Breast epithelium (tissue), 3 donors: ENCODE measurements at regions not wholly inside any gene's neighbourhood (a gene's known extent, or its start where the extent isn't known, plus 50 kb on each side); places are given as distances from the start of the nearest gene placed in this dataset.

Experiments used
- CTCF ChIP-seq, 3 donors: fragments of 450-650 bp; IDR thresholded peaks; one replicate each; pipeline ENCODE4 v1.5.1; 2016 to 2017; ENCODE audit warnings: antibody characterized with exemption in 3 of 3, mild to moderate bottlenecking in 3 of 3, moderate library complexity in 3 of 3
- POLR2AphosphoS5 ChIP-seq, 3 donors: sonication (generic); formaldehyde crosslinking; IDR thresholded peaks; one replicate each; pipeline ENCODE4 v1.6.1; 2017; ENCODE audit warnings: antibody characterized with exemption in 3 of 3

- TF ChIP-seq CTCF (IDR thresholded peaks at IDR 0.05) (no peak), POLR2AphosphoS5 (IDR thresholded peaks at IDR 0.05) (no peak)
Observed at GRCh38 chr6:10101551-10102252, 313.2 kb downstream of the TFAP2A start.
